Osteocyte (in vitro differentiated cells): ENCODE measurements at regions not wholly inside any gene's neighbourhood (a gene's known extent, or its start where the extent isn't known, plus 50 kb on each side); places are given as distances from the start of the nearest gene placed in this dataset.

Experiments used
- DNase-seq: peaks from one replicate; pipeline ENCODE4 v3.0.0; 2021; ENCODE audit warnings: mixed read lengths; ENCODE audit not compliant: unreplicated experiment; ENCODE audit errors: extremely low spot score
- H3K27ac Mint-ChIP-seq: one replicate; pipeline ENCODE4 v1.8.0; 2021; ENCODE audit warnings: mild to moderate bottlenecking, mixed read lengths; ENCODE audit not compliant: unreplicated experiment
- H3K27me3 Mint-ChIP-seq: one replicate; pipeline ENCODE4 v1.8.0; 2021; ENCODE audit warnings: mixed read lengths; ENCODE audit not compliant: unreplicated experiment
- H3K36me3 Mint-ChIP-seq: one replicate; pipeline ENCODE4 v1.8.0; 2021; ENCODE audit warnings: mixed read lengths; ENCODE audit not compliant: unreplicated experiment
- H3K4me1 Mint-ChIP-seq: one replicate; pipeline ENCODE4 v1.8.0; 2021; ENCODE audit warnings: mixed read lengths; ENCODE audit not compliant: unreplicated experiment
- H3K4me3 Mint-ChIP-seq: one replicate; pipeline ENCODE4 v1.8.0; 2021; ENCODE audit warnings: mild to moderate bottlenecking, moderate library complexity, mixed read lengths; ENCODE audit not compliant: unreplicated experiment
- H3K9me3 Mint-ChIP-seq: one replicate; pipeline ENCODE4 v1.8.0; 2021; ENCODE audit warnings: mixed read lengths; ENCODE audit not compliant: unreplicated experiment
- TF ChIP-seq, protein P1 (sequence below): fragments of 200-600 bp; sonication (generic); IDR thresholded peaks from 2 replicates; pipeline ENCODE4 v1.5.0; 2021; ENCODE audit warnings: antibody characterized with exemption, mild to moderate bottlenecking, moderate library complexity

DNA sequence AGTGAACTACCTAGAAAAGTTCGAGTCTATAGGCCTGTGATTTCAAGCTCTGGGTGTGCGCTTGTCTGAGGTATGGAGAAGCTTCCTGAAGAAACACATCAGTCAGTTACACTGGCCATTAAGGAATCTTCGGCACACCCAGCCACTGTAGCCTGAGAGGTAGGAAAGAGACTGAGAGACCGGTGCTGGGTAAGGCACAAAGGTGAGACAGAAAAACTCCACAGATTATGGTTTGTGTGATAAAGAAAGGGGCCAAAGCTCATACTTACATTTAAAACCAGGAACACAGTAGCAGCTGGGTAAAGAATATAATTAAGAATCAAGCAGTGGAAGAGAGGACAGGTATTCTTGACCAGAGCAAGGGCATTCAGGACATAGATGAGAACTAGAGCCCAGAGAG lies 74.8 kb upstream of the TTC29 start:
- no peak overlapping the region for H3K4me3 Mint-ChIP-seq
- H3K27me3 Mint-ChIP-seq, result peaks cover 2% of the 10 kb centered on the region
- peaks cover 4% of the 10 kb centered on the region for H3K9me3 Mint-ChIP-seq
- no peak overlapping the region for H3K27ac Mint-ChIP-seq
- DNase-seq, result no peak
- H3K36me3 Mint-ChIP-seq, result peaks cover 1% of the 10 kb centered on the region
- TF ChIP-seq, protein P1, sequence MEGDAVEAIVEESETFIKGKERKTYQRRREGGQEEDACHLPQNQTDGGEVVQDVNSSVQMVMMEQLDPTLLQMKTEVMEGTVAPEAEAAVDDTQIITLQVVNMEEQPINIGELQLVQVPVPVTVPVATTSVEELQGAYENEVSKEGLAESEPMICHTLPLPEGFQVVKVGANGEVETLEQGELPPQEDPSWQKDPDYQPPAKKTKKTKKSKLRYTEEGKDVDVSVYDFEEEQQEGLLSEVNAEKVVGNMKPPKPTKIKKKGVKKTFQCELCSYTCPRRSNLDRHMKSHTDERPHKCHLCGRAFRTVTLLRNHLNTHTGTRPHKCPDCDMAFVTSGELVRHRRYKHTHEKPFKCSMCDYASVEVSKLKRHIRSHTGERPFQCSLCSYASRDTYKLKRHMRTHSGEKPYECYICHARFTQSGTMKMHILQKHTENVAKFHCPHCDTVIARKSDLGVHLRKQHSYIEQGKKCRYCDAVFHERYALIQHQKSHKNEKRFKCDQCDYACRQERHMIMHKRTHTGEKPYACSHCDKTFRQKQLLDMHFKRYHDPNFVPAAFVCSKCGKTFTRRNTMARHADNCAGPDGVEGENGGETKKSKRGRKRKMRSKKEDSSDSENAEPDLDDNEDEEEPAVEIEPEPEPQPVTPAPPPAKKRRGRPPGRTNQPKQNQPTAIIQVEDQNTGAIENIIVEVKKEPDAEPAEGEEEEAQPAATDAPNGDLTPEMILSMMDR, result no peak
- H3K4me1 Mint-ChIP-seq, result peaks cover 2% of the 10 kb centered on the region

DNA sequence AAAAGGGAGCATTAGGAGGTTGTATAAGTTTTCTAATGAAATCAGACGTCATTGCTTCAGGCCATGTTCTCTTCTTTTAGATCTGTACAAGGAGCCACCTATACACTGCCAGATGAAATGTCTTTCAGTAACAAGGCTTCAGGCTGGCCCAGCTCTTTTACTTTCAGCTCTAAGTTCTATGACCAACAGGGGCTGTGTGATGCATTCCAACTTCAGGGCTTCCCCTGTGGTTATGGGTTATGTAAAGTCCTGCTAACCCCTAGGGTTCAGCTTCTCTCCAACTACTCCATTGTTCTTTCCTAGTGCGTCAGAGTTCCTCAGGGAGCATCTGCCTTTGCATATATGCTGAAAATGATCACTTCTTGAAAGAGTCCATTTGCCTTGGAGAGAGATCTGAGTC lies 79.4 kb upstream of the TTC29 start:
- no peaks in the 10 kb centered on the region for H3K27me3 Mint-ChIP-seq
- H3K36me3 Mint-ChIP-seq, result peaks cover 1% of the 10 kb centered on the region
- DNase-seq, result no peak
- no peaks in the 10 kb centered on the region for H3K4me1 Mint-ChIP-seq
- no peak overlapping the region for H3K4me3 Mint-ChIP-seq
- H3K9me3 Mint-ChIP-seq, result peaks cover 4% of the 10 kb centered on the region
- no peak overlapping the region for H3K27ac Mint-ChIP-seq
- TF ChIP-seq, protein P1, result no peak

DNA sequence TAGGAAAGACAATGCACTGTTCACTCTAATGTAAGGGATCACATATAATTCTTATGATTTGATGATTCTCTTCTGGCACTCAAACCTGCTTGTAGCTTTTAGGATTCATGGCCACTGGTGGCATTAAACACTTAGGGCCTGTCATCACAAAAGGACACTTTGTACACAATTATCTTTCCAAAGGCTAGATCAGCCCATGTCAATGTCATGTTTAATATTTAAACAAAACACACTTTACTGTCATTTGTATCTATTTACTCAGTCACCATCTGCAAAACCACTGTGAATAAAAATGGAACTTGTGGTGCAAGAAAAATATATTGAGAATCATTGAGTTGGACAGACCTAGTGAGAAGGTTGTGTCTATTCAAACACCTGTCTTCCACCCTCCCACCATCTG lies 83.6 kb upstream of the TTC29 start:
- Mint-ChIP-seq H3K27ac (no peak overlapping the region), H3K27me3 (peaks cover 12% of the 10 kb centered on the region), H3K4me3 (no peak overlapping the region), H3K9me3 (no peaks in the 10 kb centered on the region), H3K4me1 (no peaks in the 10 kb centered on the region), H3K36me3 (peaks cover 3% of the 10 kb centered on the region)
- TF ChIP-seq, protein P1, result no peak
- DNase-seq, result no peak

DNA sequence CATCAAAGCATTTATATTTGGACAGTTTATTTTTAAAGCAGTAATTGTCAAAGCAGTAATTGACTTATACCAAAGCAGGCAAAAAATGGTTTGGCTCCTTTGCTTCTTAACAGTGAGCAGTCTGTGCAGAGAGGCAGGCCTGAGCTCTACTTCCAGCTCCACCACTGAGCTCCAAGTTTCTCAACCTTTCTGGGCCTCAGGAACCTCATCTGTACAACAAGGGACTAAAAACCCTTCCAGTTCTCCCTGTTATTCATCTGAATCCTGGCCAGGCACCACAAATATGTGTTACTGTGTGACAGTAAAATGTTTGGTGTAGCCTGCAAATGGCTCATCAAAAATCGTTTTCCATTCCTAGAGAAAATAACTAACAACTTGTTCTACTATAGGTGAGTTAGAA lies 88.7 kb upstream of the TTC29 start:
- peaks cover 3% of the 10 kb centered on the region for H3K36me3 Mint-ChIP-seq
- no peak for DNase-seq
- peaks cover 46% of the 10 kb centered on the region for H3K27me3 Mint-ChIP-seq

DNA sequence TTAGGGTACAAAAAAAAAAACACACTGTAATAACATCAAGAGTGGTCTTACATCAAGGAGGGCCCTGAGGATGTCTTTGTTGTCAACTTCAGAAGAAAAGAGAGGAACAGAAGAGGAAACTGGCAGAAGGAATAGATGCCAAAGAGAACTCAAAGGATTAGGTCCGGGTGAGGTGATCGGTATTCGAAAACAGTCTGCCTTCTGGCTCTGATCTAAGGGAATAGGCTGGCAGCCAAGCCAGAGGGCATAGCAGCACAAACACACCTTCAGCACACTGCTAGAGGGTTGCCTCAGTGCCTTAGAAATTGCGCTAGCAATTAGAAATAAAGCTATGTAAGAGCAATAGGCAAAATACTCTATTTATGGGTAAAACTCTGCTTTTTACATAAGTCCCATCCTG lies 91.4 kb upstream of the TTC29 start:
- H3K36me3 Mint-ChIP-seq, result peaks cover 3% of the 10 kb centered on the region
- H3K4me1 Mint-ChIP-seq, result no peaks in the 10 kb centered on the region
- no peak overlapping the region for H3K27ac Mint-ChIP-seq
- no peaks in the 10 kb centered on the region for H3K9me3 Mint-ChIP-seq
- no peak for DNase-seq
- no peak overlapping the region for H3K4me3 Mint-ChIP-seq
- peaks cover 66% of the 10 kb centered on the region for H3K27me3 Mint-ChIP-seq
- TF ChIP-seq, protein P1, result no peak

More for the DNA sequence above, 88.7 kb upstream of the TTC29 start:
- no peaks in the 10 kb centered on the region for H3K9me3 Mint-ChIP-seq
- H3K27ac Mint-ChIP-seq, result no peak overlapping the region
- TF ChIP-seq, protein P1, result no peak
- H3K4me3 Mint-ChIP-seq, result no peak overlapping the region
- no peaks in the 10 kb centered on the region for H3K4me1 Mint-ChIP-seq
